Activated CD4-positive, alpha-beta T cell treated with anti-CD3 and anti-CD28 coated beads, Interleukin-10, Interleukin-2, amounts not matched to agents 100 ng/mL and 50 ng/mL, durations not matched to agents 16 hours and 8 hours (primary cell): ENCODE measurements at regions not wholly inside any gene's neighbourhood (a gene's known extent, or its start where the extent isn't known, plus 50 kb on each side); places are given as distances from the start of the nearest gene placed in this dataset.

ENCODE experiments used
- DNase-seq: peaks from one replicate; pipeline ENCODE4 v3.0.0-alpha.2; 2020

DNA sequence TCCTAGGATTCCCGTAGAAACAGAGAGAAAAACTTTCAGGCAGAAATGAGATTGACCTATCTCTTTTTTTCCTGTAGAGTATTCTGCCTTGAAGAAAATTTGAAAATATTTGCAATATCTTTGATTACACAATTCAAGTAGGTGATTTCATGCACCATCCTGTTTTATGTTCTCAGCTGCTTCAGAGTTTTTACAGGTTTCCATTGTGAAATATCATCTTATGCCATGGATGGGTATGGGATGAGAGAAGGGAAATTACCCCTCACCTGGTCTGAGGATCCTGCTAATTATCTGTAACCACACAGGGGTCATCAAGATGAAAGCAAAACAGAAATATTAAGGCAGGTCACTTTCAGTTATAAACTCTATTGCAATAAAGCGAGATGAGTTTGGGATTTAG is 264.8 kb downstream of the TXNL1 start:
- no peak for DNase-seq

DNA sequence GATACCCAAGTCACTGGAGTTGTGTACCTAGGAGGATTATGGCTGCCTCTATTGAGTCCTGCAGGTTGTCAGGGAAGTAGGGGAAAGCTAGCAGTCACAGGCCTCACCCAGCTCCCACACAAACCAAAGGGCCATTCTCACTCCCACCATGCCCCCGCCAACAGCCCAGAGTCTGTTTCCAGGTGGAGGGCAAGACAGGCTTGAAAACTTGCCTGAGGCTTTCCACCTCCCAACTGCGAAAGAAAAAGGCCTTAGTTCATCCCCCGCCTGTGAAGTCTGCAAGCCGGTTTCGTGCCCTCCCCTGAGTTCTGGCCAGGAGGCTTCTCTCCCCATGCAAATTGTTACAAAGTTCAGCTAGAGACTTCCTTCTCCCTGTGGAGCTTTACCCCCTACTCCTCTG is 270.3 kb downstream of the TXNL1 start:
- no peak for DNase-seq

DNA sequence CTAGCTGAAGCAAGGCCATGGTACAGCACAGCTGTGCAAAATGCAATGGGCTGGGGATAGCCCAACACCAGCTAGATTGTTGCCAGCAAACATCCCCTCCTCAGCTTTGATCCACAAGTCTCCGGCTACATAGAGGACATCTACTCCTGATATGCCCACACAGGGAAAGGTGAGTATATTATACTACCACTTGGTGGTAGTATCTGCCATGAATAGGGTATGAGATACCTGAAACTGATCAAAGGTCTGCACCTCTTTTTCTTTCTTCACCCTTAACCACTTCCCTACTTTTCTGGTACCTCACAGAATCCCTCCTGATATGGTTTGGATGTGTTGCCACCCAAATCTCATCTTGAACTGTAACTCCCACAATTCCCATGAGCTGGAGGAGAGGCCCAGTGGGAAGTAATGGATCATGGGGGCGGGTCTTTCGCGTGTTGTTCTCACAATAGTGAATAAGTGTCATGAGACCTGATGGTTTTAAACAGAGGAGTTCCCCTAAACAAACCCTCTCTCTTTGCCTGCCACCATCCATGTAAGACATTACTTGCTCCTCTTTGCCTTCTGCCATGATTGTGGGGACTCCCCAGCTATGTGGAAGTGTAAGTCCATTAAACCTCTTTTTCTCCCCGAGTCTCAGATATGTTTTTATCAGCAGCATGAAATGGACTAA is 279.6 kb downstream of the TXNL1 start:
- no peak for DNase-seq

DNA sequence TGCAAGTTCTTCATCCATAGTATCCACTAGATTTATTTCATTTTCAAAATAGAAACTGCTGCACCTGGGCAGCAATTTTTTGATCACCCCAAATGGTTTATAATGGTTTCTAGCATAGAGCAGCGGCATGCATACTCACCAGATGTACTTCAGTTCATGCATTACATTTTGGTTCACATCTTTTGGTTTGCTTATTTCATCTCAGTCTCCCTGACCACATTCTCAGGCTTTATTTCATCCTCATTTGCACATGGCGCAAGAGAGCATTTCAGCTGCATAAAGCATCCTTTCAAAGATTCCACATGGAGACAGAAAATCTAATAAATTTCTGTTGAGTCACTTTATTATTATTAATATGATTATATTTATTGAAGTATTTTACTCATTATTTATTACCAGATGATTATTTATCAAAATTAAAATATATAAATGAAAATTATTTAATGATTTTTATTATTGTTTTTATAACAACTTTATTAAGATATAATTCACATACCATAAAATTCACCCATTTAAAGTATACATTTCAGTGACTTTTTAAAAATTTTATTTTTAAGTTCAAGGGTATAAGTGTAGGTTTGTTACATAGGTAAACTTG is 284.6 kb downstream of the TXNL1 start:
- DNase-seq: no peak

DNA sequence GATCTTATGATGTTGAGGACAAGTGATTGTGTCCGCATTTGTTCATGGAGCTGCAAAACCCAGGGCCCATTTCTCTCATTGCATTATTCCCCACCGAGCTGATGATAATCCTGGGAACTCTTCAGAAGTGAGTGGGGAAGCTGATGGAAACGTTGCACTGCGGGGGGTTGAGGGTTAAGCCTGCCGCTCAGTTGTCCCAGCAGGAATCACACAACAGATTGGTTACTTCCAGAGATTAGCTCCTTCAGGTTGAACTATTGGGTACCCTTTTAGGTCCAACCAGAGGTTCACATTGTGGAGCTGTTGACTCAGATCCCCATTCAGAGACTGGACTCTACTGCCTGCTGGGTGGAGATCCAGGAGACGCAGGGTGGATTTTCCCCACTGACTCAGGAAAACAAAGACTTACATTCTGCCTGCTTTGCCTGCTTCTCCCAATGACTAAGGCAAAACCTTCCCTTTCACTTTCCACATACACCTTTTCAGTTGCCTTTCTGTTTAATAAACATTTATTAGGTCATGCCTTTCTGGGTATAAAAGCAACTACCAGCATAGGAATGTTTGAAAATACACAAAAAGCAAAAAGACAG is 286.4 kb downstream of the TXNL1 start:
- no peak for DNase-seq

DNA sequence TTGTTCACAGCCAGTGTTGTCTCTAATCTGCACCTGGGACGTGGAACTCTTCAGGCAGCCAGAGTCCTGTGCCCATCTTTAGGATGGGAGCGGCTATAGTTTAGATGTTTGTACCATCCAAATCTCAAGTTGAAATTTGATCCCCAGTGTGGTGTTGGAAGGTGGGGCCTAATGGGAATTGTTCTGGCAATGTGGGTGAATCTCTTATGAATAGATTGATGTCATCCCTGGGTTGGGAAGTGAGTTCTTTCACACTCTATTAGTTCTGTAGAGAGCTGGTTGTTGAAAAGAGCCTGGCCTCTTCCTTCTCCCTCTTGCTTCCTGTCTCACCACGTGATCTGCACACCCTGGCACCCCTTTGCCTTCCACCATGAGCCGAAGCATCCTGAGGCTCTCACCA is 300.9 kb downstream of the TXNL1 start:
- DNase-seq: no peak

DNA sequence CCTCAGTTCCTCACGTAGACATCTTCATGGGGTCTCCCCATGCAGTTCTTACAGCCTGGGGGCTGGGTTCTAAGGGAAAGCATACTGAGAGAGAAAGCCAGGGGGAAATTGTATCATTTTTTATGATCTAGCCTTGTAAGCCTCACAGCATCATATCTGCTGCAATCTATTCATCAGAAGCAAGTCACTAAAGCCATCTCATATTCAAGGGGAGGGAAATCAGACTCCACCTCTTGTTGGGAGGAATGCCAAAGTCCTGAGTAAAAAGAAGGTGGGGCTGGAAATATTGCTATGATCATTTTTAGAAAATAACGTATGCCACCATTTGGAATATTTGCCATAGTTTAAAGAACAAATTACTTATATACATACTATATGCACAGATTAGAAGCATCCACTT is 304.6 kb downstream of the TXNL1 start:
- no peak for DNase-seq

DNA sequence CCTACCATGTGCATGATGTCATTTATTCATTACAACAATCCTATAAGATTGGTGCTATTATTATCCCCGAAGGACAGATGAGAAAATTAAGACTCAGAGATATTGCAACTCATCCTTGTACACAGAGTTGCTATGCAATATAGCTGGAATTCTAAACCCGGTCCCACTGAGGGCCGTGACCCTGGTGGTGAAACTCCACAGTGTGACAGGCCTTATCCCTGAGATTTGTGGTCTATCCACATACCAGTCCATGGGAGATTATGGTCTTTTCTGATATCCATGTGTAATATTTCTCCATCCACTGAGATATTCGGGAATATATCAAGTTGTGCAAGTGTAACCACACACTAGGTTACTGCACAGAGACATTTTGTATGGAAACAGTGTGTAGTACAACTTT is 305.2 kb downstream of the TXNL1 start:
- DNase-seq: no peak

DNA sequence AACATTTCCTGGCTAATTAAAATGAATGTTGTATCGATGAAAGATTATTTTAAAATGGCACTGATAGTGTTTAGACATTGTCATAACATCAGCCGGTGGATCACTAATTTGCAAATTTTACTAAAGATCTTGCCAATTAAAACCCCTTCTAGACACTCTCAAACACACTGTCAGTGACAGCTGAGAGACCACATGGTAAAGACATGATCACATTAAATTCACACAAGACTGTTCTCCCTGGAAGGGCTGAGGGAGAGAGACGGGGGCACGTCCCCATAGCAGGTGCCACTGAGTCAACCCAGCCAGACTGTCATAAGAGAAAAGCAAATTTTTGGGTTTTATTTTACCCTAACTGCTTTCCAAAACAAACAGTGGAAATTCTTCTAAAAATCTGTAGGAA is 306.0 kb downstream of the TXNL1 start:
- no peak for DNase-seq

DNA sequence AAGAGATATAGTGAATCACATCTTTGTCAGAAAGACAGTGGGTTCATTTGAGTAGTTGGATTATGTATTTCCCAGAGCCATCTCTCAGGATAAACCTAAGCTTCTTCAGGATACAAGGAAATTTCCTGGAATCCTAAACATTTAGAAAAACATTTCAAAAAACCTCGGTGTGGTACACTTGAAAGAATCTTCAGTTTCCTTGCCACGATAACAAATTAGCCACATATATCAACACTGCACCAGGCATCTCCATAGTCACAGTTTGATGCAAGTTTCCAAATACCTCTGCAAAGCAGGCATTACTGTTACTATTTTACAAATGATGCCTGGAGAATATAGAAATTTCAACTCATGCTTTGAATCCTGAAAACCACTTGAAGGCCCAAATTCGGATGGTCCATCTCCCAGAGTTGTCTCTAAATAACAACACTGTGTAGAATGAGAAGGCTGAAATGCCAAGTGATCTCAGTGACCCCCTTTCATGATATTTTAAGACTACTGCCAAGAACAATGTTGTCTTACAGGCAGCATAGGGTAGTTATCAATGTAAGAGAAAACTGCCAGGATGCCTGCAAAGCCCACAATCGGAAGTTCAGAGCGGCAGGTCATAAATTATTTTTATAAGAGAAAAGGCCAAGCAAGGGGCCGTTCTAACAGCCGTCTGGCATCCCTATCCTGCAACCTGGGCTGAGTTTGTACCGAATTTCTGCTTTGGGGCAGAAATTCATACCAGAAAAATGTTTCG is 307.9 kb downstream of the TXNL1 start:
- DNase-seq: no peak

DNA sequence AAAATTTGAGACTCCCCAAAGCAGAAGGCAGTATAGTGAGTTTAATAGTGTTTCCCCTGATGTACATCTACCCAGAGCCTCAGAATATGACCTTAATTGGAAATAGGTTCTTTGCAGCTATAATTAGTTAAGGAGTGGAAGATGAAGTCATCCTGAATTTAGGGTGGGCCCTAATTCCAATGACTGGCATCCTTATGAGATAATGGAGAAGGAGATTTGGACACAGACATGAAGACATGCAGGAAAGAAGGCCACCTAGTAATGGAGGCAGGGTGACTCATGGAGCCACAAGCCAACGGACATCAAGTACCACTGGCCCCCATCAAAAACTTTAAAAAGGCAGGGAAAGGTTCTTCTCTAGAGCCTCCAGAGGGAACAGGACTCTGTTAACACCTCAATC is 308.9 kb downstream of the TXNL1 start:
- no peak for DNase-seq

DNA sequence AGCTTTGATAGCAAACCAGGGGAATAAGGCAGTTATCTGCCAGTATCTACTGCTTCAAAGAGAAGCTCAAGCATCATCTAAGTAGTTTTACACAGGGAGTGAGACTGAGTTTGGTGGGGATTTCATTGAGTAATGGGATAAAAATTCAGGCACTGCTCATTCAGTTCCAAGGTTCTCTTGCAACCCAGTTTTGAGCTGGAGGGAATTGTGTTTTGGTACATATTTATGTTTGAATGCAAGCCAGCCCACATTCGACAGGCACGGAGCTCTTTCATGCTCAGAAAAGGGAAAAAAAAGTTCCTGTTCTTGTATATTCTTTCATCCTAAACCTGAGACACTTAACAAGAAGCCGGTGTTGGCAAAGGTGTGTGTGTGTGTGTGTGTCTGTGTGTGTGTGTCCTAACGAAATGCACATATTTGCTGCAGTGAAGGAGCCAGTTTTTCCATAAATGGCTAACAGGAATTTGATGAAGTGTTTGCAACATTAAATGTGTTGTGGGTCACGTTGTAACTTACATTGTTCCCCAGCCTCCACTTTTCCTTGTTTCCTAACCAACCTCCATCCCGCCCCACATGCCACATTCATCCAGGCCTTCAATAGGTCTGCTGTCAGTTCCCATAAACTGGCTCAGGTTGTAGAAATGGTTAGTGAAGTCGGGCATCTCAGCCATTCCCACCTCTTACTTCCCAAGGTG is 311.1 kb downstream of the TXNL1 start:
- DNase-seq: no peak

DNA sequence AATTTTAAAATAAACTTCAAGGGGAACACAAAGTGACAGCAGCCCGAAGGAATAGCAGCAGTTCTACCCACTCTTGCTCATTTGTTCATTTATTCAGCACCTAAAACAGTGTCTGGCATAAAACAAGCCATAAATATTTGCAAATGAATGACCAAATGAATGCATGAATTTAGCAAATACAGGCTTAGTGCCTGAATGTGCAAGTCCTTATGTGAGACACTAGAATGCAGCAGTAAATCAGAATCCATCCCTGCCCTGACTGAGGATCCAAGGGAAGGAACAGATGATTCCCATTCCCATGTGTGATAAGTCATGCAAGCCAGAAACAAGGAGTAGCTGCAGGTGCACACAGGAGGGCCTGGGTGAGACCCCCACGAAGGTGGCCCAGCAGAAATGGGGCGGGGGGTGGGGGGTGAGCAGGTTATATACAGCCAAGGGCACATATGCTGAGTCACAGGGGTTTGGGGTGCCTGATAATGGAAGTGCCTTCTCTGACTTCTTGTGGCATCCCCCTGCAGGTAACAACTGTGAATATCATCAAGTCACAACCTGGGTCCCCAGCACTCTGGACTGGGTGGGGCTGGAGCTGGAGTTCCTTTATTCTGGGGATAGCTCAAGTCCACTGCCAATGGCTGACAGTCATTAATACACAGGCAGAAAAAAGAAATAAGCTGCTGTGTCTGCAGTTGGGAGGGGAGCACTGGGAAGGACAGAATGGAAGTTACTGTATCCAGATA is 311.9 kb downstream of the TXNL1 start:
- no peak for DNase-seq

DNA sequence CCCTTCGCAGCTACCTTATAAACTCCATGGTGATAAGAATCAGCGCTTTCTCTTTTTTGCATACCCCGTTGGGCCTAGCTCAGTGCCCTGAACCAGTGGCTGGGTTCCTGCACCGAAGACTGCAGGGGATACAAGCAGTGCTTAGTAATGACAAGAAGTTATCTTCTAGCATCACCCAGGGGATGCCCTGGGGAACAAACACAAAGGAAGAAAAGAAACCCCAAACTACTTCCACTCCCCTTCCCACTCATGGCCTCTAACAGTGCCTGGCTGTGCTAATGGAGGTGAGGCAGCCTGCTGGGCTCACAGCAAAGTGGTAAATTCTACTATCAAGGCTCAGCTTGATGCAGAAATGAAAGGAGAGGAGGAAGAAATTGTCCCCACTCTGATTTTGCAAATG is 314.7 kb downstream of the TXNL1 start:
- no peak for DNase-seq

DNA sequence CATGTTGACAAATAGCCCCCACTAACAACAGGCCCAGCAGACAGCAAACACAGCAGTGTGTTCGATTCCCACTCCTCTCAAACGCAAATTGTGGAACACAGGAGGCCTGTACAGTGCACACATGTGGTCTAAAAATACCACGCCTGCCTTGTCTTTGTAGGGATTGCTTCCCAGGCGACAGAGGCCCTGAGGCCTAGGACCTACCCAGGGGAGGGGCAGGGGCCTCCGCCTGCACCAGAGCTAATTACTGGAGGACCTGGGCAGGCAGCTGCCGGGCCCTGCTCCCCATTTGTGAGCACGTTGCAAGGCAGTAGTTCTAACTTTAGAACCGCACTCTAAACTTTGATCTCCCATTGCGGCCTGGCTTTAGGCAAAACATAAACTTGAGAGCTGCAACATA is 316.0 kb downstream of the TXNL1 start:
- no peak for DNase-seq

DNA sequence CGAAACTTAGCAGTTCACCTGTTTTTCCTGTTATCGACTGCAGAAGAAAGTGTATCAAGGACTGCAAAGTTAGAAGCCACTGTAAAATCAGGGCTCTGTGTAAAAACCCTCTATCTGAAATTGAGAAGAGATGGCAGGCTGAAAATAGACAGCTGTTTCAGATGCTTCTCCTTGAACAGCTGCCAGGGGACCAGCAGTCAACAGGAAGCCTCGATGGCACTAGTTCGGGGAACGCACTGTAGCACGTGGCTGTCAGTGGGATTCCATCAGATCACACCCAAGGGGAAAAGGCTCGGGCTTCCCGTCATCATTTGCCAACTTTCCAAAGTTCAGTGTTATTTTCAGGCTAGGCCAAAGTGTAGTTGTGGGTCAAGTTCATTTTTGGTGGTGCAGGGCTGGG is 316.9 kb downstream of the TXNL1 start:
- DNase-seq: no peak

DNA sequence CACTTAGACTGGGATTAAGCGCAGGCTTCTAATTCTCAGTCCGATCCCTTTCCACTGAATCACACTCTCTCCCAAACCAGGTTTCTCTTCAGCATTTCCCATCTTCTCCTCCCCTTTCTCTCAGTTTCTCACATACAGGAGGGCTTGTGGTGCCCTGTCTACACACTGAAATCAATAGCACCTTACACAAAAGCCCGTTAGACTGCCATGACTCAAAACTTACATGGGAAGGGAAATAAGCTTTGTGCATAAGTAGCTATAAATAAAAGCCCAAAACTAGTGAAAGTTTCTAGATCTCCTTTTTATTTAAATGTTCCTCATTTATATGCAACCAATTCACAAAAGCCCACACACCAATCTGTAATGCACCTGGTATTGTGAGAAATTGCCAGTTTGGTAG is 318.4 kb downstream of the TXNL1 start:
- no peak for DNase-seq

DNA sequence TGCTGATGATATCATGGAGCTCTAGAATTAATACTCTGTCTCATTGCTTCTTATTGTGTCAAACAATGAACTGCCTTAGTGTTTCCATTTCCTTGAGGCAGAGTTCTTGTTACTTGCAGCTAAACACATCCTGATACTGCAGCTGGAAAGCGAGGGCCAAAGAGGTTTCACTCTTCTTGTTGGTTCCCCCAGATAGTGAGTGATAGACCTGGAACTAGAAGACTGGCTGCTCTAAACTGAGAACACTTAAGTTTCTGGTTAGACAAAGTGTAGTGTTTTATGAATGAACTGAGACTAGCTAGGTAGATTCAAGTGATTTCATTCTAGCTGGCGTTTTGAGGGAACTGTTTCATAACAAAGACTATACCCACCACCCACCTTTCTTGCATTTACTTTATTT is 321.7 kb downstream of the TXNL1 start:
- DNase-seq: no peak

DNA sequence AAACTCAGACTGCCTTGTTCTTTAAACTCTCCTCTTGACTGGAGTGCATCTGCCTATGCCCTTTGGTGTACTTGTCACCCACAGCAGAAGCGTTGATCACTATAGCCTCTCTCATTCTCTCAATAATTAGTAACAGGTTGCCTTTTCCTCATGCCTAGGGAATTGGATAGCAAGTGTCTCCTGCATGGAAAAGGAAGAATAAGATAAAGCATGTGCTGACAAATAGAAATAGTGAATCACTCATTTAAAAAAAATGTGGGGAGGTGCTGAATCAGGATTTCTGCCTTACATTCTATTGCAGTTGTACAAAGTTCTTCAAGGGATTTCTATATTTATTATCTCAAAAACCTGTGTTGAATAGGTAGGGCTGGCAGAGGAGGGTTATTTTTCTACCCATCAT is 323.0 kb downstream of the TXNL1 start:
- no peak for DNase-seq

DNA sequence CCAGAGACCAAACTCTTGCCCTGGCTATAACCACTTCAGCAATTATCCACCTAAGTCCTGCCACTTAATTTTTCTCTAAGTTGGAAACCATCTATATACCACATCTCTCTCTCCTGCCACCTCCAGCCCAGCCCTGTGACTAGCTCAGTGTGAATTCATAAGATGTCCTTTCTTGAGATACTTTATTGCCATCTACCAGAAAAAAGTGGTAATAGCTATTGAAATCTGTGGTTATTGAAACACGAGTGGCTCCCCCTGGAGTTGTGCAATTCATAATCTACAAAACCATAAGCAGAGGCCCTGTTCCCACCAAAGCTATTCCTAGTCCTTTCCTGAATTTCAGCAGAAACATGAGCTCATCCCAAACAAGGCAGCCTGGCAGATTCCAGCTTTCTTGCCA is 324.0 kb downstream of the TXNL1 start:
- no peak for DNase-seq

DNA sequence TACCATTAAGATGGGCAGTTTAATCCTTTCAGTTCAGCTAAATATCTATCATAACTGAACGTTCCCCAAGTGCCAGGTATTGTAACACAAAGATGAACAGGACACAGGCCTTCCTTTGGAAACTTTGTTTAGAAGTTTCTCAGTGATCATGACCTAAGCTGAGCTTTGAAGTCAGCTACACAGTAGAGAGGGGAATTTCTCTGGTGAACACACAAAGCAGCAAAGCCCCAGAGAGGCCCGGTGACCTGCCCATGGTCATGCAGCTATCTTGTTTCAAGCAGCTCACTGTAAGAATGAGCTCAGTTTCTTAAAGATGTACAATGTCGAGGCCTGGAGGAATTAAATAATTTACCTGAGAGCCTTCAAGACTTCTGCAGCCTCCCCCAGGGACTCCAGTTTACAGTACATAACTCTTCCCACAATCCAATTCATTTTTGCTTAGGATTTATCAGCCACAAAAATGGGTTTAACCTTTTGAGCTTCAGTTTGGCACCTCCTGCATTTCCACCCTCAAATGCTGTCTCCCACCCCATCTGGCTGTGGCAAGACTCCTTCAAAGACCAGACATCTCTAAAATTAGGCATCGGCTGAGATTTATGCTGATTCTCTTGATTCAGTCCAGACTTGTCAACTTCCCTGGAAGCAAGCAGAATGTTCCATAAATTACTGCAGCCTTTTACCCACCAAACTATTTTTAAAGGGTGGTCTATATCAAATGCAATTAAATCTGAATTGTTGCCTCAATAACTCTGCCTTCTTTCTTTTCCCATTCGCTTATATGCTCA is 325.6 kb downstream of the TXNL1 start:
- no peak for DNase-seq

DNA sequence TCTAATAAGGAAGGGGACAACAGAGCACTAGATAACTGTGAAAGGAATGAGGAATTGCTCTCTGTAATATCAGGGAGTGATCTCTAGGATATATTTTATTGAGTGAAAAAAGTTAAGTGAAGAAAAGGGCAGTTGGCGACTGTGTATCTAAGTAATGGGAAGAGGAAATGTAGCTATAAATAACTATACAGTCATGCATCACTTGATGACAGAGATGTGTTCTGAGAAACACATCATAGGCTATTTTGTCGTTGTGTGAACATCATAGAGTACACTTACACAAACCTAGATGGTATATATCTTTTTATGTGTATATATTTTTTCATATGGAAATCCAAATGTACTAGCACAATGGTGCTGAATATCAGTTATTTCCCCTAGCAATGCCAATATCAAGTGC is 329.3 kb downstream of the TXNL1 start:
- DNase-seq: no peak
